ENCODE measurements at regions not wholly inside any gene's neighbourhood (a gene's known extent, or its start where the extent isn't known, plus 50 kb on each side); places are given as distances from the start of the nearest gene placed in this dataset.

DNA sequence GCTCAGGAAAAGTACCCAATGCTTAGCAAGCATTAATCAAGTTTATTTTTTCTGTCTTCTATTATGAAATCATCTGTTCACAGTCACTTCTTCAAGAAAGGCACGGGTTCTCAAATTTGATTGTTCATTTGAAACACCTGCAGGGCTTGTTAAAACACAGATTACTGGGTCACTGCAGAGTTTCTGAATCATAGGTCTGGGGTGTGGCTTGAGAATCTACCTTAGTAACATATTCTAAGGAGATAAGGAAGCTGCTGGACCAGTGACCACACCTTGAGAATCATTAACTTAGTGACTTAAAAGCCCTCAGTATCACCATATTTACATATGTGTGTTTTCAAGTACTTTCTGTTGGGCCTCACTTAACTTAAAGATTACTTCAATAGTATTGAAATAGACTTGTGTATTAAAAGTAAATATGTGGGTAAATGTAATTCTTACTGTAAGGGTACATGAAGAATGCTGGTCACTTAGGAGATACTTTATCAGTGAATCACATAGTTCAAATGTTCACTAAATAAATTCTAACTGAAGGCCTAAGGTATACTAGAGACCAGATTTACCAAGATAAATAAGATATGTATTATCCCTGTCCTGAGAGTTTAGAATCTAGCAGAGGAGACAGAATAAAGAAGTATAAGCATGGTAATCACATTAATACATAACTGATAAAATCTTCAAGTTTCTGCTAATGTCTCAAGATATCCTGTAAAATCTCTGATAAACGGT, 1342.1 kb upstream of the C9orf72 start:
- TF ChIP-seq, protein P1, sequence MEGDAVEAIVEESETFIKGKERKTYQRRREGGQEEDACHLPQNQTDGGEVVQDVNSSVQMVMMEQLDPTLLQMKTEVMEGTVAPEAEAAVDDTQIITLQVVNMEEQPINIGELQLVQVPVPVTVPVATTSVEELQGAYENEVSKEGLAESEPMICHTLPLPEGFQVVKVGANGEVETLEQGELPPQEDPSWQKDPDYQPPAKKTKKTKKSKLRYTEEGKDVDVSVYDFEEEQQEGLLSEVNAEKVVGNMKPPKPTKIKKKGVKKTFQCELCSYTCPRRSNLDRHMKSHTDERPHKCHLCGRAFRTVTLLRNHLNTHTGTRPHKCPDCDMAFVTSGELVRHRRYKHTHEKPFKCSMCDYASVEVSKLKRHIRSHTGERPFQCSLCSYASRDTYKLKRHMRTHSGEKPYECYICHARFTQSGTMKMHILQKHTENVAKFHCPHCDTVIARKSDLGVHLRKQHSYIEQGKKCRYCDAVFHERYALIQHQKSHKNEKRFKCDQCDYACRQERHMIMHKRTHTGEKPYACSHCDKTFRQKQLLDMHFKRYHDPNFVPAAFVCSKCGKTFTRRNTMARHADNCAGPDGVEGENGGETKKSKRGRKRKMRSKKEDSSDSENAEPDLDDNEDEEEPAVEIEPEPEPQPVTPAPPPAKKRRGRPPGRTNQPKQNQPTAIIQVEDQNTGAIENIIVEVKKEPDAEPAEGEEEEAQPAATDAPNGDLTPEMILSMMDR (IDR thresholded peaks at IDR 0.05) = no peak
- no peak for TF ChIP-seq POLR2A (IDR thresholded peaks at IDR 0.05)

Data from right lobe of liver (tissue), 4 donors.